Cardiac septum (tissue), 1 donor: ENCODE measurements at regions not wholly inside any gene's neighbourhood (a gene's known extent, or its start where the extent isn't known, plus 50 kb on each side); places are given as distances from the start of the nearest gene placed in this dataset.
"Not testable (repeated sequence)": the region's sequence is repeated elsewhere in the genome, so short reads cannot be mapped to it uniquely, and the experiment has no call there.

ENCODE experiments used
- DNase-seq: peaks from one replicate; pipeline ENCODE4 v3.0.0-alpha.2; 2020; ENCODE audit warnings: low spot score
- intact Hi-C: fragments of 100-400 bp; cut with DNase I; formaldehyde crosslinking; loops from one replicate; pipeline ENCODE4 v1.14.0; 2022
- donor health status: DM: no; HTN: no; CAD: no.

DNA sequence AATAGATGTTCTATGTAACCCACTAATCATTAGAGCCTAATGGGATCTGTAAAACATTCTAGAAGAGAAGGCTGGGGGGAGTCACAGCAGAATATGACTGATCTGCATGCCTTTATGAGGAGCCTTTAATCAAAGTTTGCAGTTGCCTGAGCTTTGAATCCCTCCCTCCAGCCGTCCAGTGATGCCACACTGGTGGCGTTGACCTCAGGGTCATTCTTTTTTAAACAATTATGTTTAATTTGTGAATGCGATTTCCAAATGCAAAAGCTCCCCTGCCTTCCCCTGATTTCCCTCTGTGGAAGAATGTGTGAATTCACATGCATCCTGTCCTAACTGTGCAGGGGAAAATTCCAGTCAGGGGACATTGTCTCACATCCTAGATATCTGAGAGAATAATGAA lies 199.7 kb upstream of the GPR101 start:
- intact Hi-C loops, result no loop called here
- DNase-seq, result no peak

- intact Hi-C loops, result no loop called here
- DNase-seq, result no peak
These were observed 193.4 kb upstream of the GPR101 start for GRCh38 chrX:137227151-137227550.

GRCh38 chrX:137215467-137215866 lies 181.7 kb upstream of the GPR101 start:
- intact Hi-C loops, result no loop called here
- DNase-seq, result no peak

GRCh38 chrX:137212078-137212632 lies 178.4 kb upstream of the GPR101 start:
- intact Hi-C loops, result no loop called here
- DNase-seq, result no peak

DNA sequence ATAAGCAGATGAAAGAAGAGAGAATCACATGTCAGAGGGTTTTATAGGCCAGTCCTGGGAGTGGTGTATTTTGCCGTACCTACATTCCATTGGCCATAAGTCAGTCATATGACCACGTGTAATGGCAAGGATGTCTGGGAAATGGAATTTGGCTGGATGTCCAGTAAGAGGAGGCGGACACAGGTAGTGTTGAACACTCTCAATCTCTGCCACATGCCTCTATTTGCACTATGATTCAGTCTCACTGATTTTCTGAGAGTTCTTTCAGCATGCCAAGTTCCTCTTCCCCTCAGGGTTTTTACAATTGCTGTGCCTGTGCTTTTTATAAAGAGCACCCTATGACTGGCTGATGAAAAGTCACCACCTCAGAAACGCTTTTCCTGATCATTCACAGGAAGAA lies 164.2 kb upstream of the GPR101 start:
- intact Hi-C loops, result loop anchor here (10.0 kb wide), 1 partner anchor 243 kb away; no protein-coding TSS in a partner anchor
- DNase-seq, result no peak

GRCh38 chrX:137195991-137196390 lies 162.2 kb upstream of the GPR101 start:
- intact Hi-C loops, result loop anchor here (10.0 kb wide), 1 partner anchor 241 kb away; no protein-coding TSS in a partner anchor
- no peak for DNase-seq

DNA sequence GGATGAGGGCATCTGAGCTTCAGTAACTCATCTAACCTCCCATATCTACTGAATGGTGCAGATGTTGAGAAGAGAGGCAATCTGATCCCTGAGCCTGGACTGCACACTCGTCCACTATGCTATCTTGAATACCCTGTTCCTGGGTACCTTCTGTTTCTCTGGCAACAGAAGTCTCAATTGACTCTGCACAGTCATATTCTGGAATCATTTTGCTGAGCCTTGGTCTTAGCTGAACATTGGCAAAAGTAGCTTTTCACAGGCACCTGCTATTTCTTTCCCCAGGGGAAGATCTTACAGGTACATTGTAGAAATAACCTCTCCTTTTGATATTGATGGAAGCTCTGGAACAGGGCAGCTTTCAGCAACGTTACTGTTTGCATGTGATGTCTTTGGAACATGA lies 161.5 kb upstream of the GPR101 start:
- no peak for DNase-seq
- intact Hi-C loops, result loop anchor here (10.0 kb wide), 1 partner anchor 240 kb away; no protein-coding TSS in a partner anchor

DNA sequence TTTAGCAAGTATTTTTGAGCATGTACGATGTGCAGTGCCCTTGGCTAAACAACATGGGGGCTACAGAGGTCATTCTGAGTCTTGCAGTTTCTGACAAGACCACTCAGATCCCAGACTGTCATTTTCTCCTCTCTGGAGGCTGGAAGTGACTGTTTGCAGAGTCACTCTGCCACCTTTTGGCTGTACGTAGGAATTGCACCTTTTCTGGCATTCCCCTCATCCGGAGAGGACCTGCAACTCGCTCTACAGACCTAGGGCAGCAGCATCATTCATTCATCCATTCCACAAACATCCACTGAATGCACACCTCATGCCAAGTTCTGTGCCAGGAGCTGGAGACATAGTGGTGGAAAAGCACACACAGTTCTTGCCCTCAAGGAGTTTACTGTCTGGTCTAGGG lies 160.4 kb upstream of the GPR101 start:
- intact Hi-C loops, result loop anchor here (10.0 kb wide), 1 partner anchor 239 kb away; no protein-coding TSS in a partner anchor
- DNase-seq, result no peak

- no peak for DNase-seq
- intact Hi-C loops, result no loop called here
These were observed 153.7 kb upstream of the GPR101 start for GRCh38 chrX:137187540-137187939.

DNA sequence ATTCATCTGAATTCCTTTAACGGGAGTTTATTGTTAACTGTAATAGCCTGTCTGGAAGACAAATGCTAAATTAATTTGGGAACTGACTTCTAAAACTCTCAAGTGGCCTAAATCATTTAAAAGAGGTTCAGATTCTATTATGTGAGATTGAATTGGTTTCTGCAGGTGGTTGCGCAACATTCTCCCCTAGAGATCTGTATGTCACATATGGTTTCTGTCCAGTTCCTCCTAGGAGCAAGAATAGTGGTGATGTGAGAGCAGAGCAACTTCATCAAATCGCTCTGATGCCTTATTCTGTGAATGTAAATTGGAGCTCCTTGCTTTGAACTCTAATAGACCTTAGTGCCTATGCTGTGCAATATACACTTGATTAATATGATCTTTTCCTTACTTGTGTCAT lies 144.6 kb upstream of the GPR101 start:
- DNase-seq, result no peak
- intact Hi-C loops, result no loop called here

DNA sequence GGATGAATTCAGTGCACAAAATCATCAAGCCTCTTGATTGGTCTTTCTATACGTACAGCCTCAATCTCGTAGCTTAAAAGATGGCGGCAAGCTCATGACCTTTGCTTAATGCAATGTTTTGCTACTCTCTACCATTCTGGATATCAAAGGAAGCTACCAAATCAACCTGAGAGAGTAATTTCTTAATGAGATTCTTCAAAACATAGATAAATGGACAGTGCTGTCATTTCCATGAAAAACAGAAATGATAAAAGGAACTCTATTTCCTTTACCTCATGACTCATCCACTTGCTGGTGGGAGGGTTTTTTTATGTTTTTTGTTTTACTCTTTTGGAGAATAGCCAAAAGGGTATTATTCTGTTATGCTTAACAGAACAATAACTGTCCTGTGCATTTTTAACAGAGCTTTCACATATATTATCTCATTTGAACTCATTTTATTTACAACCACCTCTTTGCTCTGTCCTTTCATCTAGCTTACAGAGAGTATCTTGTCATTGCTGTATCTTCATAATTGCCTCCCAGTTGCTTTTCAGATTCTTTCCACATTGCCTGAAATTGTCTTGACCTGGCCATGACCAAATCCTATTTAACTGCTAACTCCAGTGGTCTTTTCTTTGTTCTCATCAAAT lies 138.6 kb upstream of the GPR101 start:
- DNase-seq, result no peak
- intact Hi-C loops, result no loop called here

DNA sequence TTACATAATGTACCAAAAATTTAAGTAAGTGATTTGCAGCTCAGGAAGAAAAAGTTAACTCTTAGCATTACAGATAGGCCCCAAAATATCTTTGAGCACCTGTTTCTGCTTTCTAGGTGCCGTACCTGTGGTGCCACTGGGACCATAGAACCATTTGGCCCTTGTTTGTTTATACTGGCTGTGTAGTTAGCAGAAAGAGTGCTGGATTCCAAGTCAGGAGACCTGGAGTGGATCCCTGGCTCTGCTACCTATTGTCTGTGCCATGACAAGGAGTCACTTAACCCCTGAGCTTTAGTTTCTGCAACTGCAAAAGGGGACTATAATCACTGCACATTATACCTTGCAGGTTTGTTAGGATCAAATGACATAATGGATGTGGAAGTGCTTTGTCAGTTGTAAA lies 137.8 kb upstream of the GPR101 start:
- no peak for DNase-seq
- intact Hi-C loops, result no loop called here

DNA sequence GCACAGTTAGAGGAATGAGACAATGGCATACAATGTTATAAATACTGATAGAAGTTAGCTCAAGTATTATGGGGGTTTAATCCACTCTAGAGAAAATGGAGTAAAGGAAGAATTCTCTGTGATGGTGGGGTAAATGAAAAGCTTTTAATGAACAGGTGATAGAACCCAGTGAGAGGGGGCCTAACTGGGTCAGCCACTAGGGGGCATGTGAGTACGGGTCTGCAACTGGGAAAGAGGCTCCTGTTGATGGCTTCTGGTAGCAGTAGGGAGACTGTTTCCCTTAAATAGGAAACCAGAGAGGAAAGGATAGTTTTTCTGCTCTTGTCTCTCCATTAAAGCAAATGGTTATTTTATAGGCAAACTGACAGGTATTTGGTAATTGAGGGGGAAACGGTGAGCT lies 132.8 kb upstream of the GPR101 start:
- no peak for DNase-seq
- intact Hi-C loops, result no loop called here

DNA sequence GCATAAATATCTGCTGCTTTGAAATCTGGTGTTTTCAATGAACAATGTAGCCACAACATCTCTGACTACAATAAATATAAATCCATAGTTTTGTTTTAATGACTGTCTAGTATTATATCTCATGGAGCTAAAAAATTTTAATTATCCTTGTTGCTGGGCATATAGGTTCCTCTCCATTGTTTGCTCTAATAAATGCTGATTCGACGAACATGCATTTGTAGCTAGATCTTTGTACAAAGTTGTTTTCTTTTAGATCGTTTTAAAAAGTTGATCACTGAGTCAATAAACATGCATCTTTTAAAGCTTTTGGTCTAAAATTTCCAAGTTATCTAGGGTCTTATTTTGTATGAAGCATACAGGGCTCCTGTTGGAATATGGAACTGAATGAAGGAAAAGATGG lies 130.5 kb upstream of the GPR101 start:
- intact Hi-C loops, result no loop called here
- no peak for DNase-seq

GRCh38 chrX:137151403-137151802 lies 117.6 kb upstream of the GPR101 start:
- DNase-seq, result no peak
- intact Hi-C loops, result no loop called here

- intact Hi-C loops, result no loop called here
- DNase-seq, result no peak
These were observed 110.1 kb upstream of the GPR101 start for GRCh38 chrX:137143864-137144263.

GRCh38 chrX:137122651-137123050 lies 88.9 kb upstream of the GPR101 start:
- DNase-seq, intact Hi-C loops: not testable (repeated sequence)

GRCh38 chrX:137119049-137119448 lies 85.3 kb upstream of the GPR101 start:
- intact Hi-C loops, result no loop called here
- DNase-seq, result no peak

- DNase-seq, result no peak
- intact Hi-C loops, result no loop called here
These were observed 84.7 kb upstream of the GPR101 start for GRCh38 chrX:137118536-137118935.

DNA sequence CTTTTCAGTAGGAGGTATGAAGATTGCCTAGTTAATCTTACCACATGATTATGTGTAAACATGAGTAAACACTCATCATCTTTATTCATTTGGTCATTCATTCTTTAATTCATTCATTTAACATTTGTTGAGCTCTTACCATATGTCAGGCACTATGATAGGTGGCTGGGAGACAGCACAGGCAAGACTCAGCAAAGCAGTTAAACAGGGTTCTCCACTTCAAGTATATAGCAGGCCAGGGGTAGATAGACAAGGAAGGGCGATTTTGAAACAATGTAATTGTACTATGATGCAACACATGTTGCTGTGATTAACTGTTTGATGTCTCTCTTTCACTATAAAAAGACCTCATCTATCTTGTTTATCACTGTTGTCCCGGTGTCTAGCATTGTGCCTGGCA lies 84.3 kb upstream of the GPR101 start:
- intact Hi-C loops, result no loop called here

GRCh38 chrX:137107877-137108276 lies 74.1 kb upstream of the GPR101 start:
- DNase-seq, intact Hi-C loops: not testable (repeated sequence)

More for the DNA sequence above, 84.3 kb upstream of the GPR101 start:
- DNase-seq, result no peak
